ENCODE measurements at regions not wholly inside any gene's neighbourhood (a gene's known extent, or its start where the extent isn't known, plus 50 kb on each side); places are given as distances from the start of the nearest gene placed in this dataset.

DNA sequence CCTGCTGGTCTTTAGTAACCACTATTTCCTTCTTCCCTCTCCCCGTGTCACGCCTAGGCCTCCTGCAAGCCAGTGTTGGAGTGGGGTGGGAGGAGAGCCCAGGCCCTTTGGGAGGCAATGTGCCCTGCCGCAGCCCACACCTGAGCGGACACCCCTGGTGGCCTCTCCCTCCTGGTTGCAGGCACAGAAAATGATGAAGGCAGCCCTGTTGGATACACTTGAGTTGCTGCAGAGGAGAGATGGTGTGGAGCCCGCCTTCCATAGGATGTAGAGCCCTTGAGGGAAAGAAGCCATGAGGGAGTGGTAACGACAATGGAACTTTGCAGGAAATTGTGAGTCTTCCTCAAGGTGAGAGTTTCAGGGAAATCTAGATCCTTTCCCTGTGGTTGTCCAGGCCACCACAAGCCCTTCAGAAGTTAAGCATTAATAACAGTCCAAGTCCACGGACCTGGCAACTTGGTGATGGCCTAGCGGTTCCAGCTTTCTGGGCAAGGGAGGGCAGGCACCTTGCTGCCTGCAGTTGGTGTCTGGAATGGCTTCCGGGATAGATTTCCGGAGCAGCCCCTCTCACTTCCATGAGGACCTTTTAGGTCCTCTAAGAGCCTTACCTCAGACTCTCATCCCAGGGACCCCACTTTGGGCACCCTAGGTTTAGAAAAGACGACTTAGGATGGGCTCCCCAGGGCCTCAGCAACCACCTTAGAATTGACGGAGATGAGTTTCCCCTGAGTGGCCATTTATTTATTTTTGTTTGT, 67.3 kb upstream of the NXT1 start:
- Histone ChIP-seq H3K9me3 (ENCODE audit: control insufficient read depth, low read length) (no peaks in the 10 kb centered on the region), H3K4me3 (ENCODE audit: low read depth, low read length) (no peak overlapping the region), H2AFZ (no peak overlapping the region), H3K36me3 (ENCODE audit: control insufficient read depth, insufficient read depth, low read length) (no peaks in the 10 kb centered on the region), H3K27ac (no peak overlapping the region), H3K9ac (no peak overlapping the region), H3K4me1 (no peaks in the 10 kb centered on the region), H3K79me2 (no peaks in the 10 kb centered on the region), H3K27me3 (ENCODE audit: control insufficient read depth, insufficient read depth, low read length) (no peaks in the 10 kb centered on the region), H3K4me2 (ENCODE audit: low read length) (no peak overlapping the region)
- TF ChIP-seq, protein P1, sequence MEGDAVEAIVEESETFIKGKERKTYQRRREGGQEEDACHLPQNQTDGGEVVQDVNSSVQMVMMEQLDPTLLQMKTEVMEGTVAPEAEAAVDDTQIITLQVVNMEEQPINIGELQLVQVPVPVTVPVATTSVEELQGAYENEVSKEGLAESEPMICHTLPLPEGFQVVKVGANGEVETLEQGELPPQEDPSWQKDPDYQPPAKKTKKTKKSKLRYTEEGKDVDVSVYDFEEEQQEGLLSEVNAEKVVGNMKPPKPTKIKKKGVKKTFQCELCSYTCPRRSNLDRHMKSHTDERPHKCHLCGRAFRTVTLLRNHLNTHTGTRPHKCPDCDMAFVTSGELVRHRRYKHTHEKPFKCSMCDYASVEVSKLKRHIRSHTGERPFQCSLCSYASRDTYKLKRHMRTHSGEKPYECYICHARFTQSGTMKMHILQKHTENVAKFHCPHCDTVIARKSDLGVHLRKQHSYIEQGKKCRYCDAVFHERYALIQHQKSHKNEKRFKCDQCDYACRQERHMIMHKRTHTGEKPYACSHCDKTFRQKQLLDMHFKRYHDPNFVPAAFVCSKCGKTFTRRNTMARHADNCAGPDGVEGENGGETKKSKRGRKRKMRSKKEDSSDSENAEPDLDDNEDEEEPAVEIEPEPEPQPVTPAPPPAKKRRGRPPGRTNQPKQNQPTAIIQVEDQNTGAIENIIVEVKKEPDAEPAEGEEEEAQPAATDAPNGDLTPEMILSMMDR (IDR thresholded peaks at IDR 0.05), result no peak

DNA sequence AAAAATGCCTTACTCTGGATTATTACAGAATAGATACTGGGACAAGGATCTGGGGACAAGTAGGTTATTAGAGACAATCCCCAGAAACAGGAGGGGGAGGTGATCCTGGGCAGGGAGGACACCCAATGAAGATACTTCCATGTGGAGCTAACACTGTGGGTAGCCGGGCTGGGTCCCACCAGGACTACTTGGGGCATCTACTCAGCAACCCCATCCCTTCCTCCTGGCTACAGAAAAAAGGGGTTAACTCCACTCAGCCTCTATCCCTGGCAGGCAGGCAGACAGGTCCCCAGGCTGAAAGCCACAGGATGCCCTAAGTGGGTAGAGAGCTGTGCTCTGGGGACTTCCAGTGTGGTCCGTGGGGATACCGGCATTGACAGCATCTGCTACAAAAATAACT, 68.0 kb upstream of the NXT1 start:
- Histone ChIP-seq H3K4me3 (ENCODE audit: low read depth, low read length) (no peak overlapping the region), H3K4me1 (no peaks in the 10 kb centered on the region), H2AFZ (no peak overlapping the region), H3K36me3 (ENCODE audit: control insufficient read depth, insufficient read depth, low read length) (no peaks in the 10 kb centered on the region), H3K27me3 (ENCODE audit: control insufficient read depth, insufficient read depth, low read length) (no peaks in the 10 kb centered on the region), H3K4me2 (ENCODE audit: low read length) (no peak overlapping the region), H3K27ac (no peak overlapping the region), H3K79me2 (no peaks in the 10 kb centered on the region), H3K9me3 (ENCODE audit: control insufficient read depth, low read length) (no peaks in the 10 kb centered on the region), H3K9ac (no peak overlapping the region)
- TF ChIP-seq, protein P1 (IDR thresholded peaks at IDR 0.05), result no peak

DNA sequence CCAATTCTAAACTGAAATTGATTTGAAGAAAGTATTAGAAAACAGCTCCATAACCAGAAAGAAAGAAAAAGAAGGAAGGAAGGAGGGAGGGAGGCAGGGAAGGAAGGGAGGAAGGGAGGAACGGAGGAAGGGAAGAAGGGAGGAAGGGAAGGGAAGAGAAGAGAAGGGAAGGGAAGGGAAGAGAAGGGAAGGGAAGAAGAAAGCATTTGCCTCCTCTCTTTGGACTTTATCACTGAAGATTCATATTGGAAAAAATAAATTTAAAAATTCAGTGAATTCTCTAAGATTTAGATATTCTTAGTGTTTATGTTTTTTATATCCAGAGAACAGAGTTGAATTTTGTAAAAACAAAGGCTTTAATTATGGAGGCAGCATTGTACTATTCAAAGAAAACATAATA, 68.5 kb upstream of the NXT1 start:
- Histone ChIP-seq H2AFZ (no peak overlapping the region), H3K27ac (no peak overlapping the region), H3K4me2 (ENCODE audit: low read length) (no peak overlapping the region), H3K4me1 (no peaks in the 10 kb centered on the region), H3K4me3 (ENCODE audit: low read depth, low read length) (no peak overlapping the region), H3K9me3 (ENCODE audit: control insufficient read depth, low read length) (no peaks in the 10 kb centered on the region), H3K27me3 (ENCODE audit: control insufficient read depth, insufficient read depth, low read length) (no peaks in the 10 kb centered on the region), H3K9ac (no peak overlapping the region), H3K36me3 (ENCODE audit: control insufficient read depth, insufficient read depth, low read length) (no peaks in the 10 kb centered on the region), H3K79me2 (no peaks in the 10 kb centered on the region)
- TF ChIP-seq, protein P1 (IDR thresholded peaks at IDR 0.05), result no peak

DNA sequence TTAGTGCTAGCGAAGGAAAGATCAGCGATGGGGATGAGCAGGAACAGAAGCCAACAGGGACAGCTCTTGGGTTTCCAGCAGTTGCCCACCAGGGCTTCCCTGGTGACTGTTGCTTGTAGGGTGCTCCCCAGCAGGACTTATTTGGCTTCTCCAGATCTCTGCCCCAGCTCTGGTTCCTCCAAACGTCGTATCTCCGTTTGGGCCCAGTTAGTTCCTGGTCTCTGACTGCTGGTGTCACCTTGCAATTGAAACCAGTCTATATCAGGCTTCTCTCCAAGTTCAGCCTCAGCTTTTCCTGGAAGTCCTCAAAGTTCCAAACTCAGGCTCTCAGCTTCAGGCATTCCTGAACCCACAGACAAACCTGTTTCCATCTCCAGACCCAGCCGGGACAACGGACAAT, 70.8 kb upstream of the NXT1 start:
- H3K4me3 ChIP-seq (ENCODE audit: low read depth, low read length), result no peak overlapping the region
- TF ChIP-seq, protein P1 (IDR thresholded peaks at IDR 0.05), result no peak
- H3K9ac ChIP-seq, result no peak overlapping the region
- H3K36me3 ChIP-seq (ENCODE audit: control insufficient read depth, insufficient read depth, low read length), result no peaks in the 10 kb centered on the region
- no peak overlapping the region for H2AFZ ChIP-seq
- no peaks in the 10 kb centered on the region for H3K27me3 ChIP-seq (ENCODE audit: control insufficient read depth, insufficient read depth, low read length)
- H3K27ac ChIP-seq, result no peak overlapping the region
- H3K4me1 ChIP-seq, result no peaks in the 10 kb centered on the region
- no peak overlapping the region for H3K4me2 ChIP-seq (ENCODE audit: low read length)
- H3K79me2 ChIP-seq, result no peaks in the 10 kb centered on the region
- H3K9me3 ChIP-seq (ENCODE audit: control insufficient read depth, low read length), result no peaks in the 10 kb centered on the region

DNA sequence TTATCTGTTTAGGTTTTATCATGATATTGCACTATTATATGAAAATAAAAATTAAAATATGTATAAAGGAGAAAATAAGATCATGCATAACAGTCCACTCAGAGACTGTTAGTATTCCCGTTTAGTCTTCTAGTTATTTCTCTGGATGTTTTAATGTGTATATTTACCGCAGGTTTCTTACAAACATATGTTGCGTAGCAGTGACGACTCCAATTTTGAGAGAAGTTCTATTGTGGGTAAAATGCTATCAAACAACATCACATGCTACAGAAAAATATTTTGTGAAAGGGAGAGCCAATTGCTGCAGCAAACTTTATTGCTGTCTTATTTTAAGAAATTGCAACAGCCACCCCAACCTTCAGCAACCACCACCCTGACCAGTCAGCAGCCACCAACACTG, 72.4 kb upstream of the NXT1 start:
- TF ChIP-seq, protein P1 (IDR thresholded peaks at IDR 0.05), result no peak
- no peaks in the 10 kb centered on the region for H3K9me3 ChIP-seq (ENCODE audit: control insufficient read depth, low read length)
- no peak overlapping the region for H3K27ac ChIP-seq
- H3K9ac ChIP-seq, result no peak overlapping the region
- H3K4me3 ChIP-seq (ENCODE audit: low read depth, low read length), result no peak overlapping the region
- H3K27me3 ChIP-seq (ENCODE audit: control insufficient read depth, insufficient read depth, low read length), result no peaks in the 10 kb centered on the region
- no peak overlapping the region for H3K4me2 ChIP-seq (ENCODE audit: low read length)
- H3K36me3 ChIP-seq (ENCODE audit: control insufficient read depth, insufficient read depth, low read length), result no peaks in the 10 kb centered on the region
- no peaks in the 10 kb centered on the region for H3K4me1 ChIP-seq
- no peak overlapping the region for H2AFZ ChIP-seq
- H3K79me2 ChIP-seq, result no peaks in the 10 kb centered on the region
